ENCODE measurements at regions not wholly inside any gene's neighbourhood (a gene's known extent, or its start where the extent isn't known, plus 50 kb on each side); places are given as distances from the start of the nearest gene placed in this dataset.

- Histone ChIP-seq H3K4me2 (no peak overlapping the region), H4K20me1 (ENCODE audit: insufficient read depth, poor library complexity, severe bottlenecking) (no peaks in the 10 kb centered on the region), H3K9me2 (replicated peaks; ENCODE audit: insufficient read depth) (no peaks in the 10 kb centered on the region), H3K27me3 (no peaks in the 10 kb centered on the region), H3K9me3 (ENCODE audit: low read depth) (no peaks in the 10 kb centered on the region), H3K36me3 (replicated peaks; ENCODE audit: insufficient read depth, low read depth) (no peaks in the 10 kb centered on the region), H3K4me3 (no peak overlapping the region), H3K27ac (no peak overlapping the region), H3K79me2 (no peaks in the 10 kb centered on the region), H3K4me1 (ENCODE audit: insufficient read depth) (no peaks in the 10 kb centered on the region), H2AFZ (no peak overlapping the region)
- no peak for TF ChIP-seq EZH2 (IDR thresholded peaks at IDR 0.05; ENCODE audit: borderline replicate concordance)
- no peak for TF ChIP-seq CTCF (IDR thresholded peaks at IDR 0.05; ENCODE audit: poor library complexity)
- TF ChIP-seq EZH2phosphoT487 (IDR thresholded peaks at IDR 0.05; ENCODE audit: low read depth, severe bottlenecking, unreplicated experiment) = no peak
- WGBS (ENCODE audit: low lambda C conversion rate, missing lambda C conversion rate) = 90% methylated on average over 3 of the region's 3 CpGs
- DNase-seq (ENCODE audit: low spot score) = no peak
These were observed 101.9 kb upstream of the PRDM9 start for GRCh38 chr5:23405316-23406068.

- Histone ChIP-seq H3K9me2 (replicated peaks; ENCODE audit: insufficient read depth) (no peaks in the 10 kb centered on the region), H3K36me3 (replicated peaks; ENCODE audit: insufficient read depth, low read depth) (no peaks in the 10 kb centered on the region), H4K20me1 (ENCODE audit: insufficient read depth, poor library complexity, severe bottlenecking) (no peaks in the 10 kb centered on the region), H3K9me3 (ENCODE audit: low read depth) (no peaks in the 10 kb centered on the region), H3K4me3 (no peak overlapping the region), H3K79me2 (no peaks in the 10 kb centered on the region), H3K4me1 (ENCODE audit: insufficient read depth) (no peaks in the 10 kb centered on the region), H3K27me3 (no peaks in the 10 kb centered on the region), H3K4me2 (no peak overlapping the region), H3K27ac (no peak overlapping the region), H2AFZ (no peak overlapping the region)
- no peak for DNase-seq (ENCODE audit: low spot score)
- TF ChIP-seq EZH2phosphoT487 (IDR thresholded peaks at IDR 0.05; ENCODE audit: low read depth, severe bottlenecking, unreplicated experiment) (no peak), CTCF (IDR thresholded peaks at IDR 0.05; ENCODE audit: poor library complexity) (no peak), EZH2 (IDR thresholded peaks at IDR 0.05; ENCODE audit: borderline replicate concordance) (no peak)
- 74% methylated on average over 3 of the region's 3 CpGs for WGBS (ENCODE audit: low lambda C conversion rate, missing lambda C conversion rate)
These were observed 104.8 kb upstream of the PRDM9 start for GRCh38 chr5:23402585-23402984.

- Histone ChIP-seq H3K36me3 (replicated peaks; ENCODE audit: insufficient read depth, low read depth) (no peaks in the 10 kb centered on the region), H3K4me3 (no peak overlapping the region), H3K27me3 (no peaks in the 10 kb centered on the region), H3K9me2 (replicated peaks; ENCODE audit: insufficient read depth) (no peaks in the 10 kb centered on the region), H3K27ac (no peak overlapping the region), H2AFZ (no peak overlapping the region), H3K4me2 (no peak overlapping the region), H3K4me1 (ENCODE audit: insufficient read depth) (no peaks in the 10 kb centered on the region), H3K9me3 (ENCODE audit: low read depth) (no peaks in the 10 kb centered on the region), H3K79me2 (no peaks in the 10 kb centered on the region), H4K20me1 (ENCODE audit: insufficient read depth, poor library complexity, severe bottlenecking) (no peaks in the 10 kb centered on the region)
- TF ChIP-seq EZH2phosphoT487 (IDR thresholded peaks at IDR 0.05; ENCODE audit: low read depth, severe bottlenecking, unreplicated experiment) = no peak
- no peak for TF ChIP-seq CTCF (IDR thresholded peaks at IDR 0.05; ENCODE audit: poor library complexity)
- TF ChIP-seq EZH2 (IDR thresholded peaks at IDR 0.05; ENCODE audit: borderline replicate concordance) = no peak
- 87% methylated on average over 5 of the region's 5 CpGs for WGBS (ENCODE audit: low lambda C conversion rate, missing lambda C conversion rate)
- no peak for DNase-seq (ENCODE audit: low spot score)
These were observed 106.5 kb upstream of the PRDM9 start for GRCh38 chr5:23400951-23401350.

Data from hepatocyte (in vitro differentiated cells).